HG02840 (cell line): ENCODE measurements at regions not wholly inside any gene's neighbourhood (a gene's known extent, or its start where the extent isn't known, plus 50 kb on each side); places are given as distances from the start of the nearest gene placed in this dataset.

Source experiments
- ATAC-seq: cut with Tn5 transposase; IDR thresholded peaks from one replicate; pipeline ENCODE4 v1.9.1; 2021; ENCODE audit warnings: mild to moderate bottlenecking, moderate library complexity, moderate number of reproducible peaks; ENCODE audit not compliant: unreplicated experiment, low FRiP score

DNA sequence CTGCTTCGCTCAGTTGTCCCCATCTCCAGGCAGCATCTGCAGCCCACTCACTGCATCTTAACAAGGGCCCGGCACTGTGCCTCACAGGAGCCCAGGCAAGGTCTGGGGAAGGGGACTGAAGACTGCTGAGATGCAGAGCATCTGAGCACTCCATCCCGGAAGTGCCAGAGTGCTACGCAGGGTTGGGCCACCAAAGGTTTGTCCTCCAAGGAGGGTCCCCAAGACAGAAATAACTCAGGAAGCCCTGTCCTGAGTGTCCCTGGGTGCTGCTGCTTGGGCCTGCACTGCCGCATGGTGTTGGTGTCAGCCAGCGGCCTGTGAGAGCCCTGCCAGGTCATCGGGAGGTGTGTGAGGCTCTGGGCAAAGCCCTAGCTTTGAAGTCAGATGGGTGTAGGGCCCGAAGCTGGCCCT is 288.2 kb upstream of the ZMIZ1 start:
- no peak for ATAC-seq

DNA sequence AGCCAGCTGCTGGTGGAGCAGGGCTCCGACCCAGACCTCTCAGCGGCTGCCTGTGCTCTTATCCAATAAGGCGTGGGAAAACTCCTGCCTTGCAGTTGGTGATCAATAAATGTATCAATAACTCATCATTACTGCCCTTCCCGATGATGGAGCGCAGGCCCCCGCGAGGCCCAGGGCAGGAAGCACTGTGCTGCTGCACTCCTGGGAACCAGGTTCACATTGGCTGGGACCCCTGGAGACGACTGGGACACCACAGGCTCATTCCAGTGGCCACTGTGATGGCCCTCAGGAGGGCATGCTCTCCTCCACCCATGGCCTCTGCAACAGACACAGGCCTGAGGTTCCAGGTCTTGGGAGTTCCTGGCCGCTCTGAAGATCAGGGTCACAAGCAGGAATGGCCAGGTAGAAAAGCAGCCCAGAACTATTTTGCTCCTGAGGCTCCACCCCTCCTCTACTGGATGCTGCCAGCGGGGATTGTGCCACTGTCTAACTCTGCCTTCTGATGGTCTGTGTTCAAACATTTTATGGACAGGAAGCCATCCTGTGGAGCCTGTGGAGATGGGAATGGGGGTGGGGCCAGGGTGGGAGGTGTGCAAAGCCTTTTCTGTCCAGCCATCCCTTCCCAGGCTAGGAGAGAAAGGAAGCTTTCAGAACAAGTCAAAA is 287.4 kb upstream of the ZMIZ1 start:
- ATAC-seq = no peak

DNA sequence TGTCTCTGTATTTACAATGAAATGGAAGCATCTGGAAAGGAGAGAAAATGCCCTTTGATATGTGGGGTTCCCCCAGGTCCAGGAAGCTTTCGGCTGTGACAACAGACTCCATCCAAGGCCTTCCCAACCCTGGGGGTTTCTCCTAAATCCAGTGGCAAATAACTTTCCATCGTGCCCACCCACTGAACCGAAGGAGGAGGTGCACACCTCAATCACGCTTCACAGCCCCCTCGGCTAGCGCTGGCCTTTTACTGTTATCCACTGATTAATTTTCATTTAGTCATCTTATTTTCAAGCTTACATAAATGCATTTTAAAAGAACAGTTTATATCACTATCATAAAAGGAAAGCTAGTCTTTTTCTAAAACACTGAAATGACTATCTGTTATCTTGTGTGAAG is 286.8 kb upstream of the ZMIZ1 start:
- no peak for ATAC-seq

DNA sequence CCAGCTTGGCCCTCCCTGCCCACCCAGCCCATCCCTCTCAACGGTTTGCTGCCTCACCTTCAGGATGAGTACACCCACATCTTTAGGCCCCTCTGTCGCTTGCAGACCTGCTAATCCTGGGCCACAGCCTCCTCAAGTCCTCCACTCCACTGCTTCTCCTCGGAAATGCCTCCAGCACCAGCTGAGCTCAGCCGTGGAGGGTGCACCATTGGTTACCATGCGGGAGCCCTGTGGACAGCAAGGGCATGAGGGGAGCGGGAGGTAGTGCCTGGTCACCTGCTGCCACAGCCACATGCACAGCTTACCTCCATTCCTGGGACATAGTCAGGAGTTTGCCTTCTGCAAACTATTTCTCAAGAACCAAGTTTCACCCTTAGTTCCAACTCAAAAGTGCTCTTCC is 286.3 kb upstream of the ZMIZ1 start:
- ATAC-seq = no peak

DNA sequence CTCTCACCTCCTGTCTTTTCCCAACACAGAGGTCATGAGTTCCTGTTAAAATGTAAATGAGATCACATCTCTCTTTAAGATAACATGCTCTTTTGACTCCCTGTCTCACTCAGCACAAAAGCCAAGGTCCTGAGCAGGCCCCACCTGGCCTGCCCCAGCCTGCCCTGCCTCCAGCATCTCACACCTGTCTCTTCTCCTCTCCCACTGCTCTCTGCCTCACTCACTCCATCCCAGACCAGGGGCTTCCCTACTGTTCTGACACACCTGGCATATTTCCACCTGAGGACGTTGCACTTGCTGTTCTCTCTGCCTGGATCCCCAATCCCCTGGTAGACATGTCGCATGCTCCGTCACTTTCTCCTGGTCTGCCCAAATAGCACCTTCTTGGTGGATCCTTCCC is 285.0 kb upstream of the ZMIZ1 start:
- ATAC-seq = no peak

DNA sequence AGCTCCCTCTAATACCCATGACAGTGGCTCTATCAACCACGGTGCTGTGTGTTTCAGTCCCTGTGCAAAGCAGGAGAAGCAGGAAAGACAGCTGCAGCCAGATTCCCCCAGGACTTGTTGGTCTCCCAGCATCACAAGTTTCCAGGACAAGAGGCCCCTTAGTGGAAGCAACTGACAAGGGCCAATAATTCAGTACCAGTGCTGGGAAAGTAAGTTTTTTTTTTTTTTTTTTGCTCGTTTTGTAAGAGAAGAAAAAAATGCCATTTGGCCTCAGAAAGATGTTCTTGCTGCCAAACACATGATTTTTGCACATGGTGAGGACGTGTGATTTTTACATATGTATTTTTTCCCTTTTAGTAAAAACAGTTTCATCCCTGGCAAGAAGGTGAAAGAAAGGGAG is 284.2 kb upstream of the ZMIZ1 start:
- ATAC-seq = no peak

DNA sequence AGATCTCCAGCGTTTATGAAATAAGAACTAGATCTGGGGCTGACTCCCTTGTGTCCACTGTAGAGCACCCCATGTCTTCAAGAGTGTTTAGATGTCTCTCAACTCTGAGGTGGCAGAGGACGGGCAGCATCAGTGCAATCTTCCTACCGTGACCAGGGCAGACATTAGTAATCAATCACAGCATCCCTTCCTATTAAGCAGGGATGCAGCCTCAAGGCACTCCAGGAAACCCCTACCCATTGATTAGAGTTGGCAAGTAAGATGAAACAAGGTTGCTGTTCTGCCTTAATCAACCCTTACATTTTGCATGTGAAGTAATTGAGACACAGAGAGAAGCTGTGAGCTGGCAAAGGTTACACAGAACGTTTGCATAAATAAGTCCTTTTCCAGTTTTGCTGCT is 283.7 kb upstream of the ZMIZ1 start:
- ATAC-seq = no peak

DNA sequence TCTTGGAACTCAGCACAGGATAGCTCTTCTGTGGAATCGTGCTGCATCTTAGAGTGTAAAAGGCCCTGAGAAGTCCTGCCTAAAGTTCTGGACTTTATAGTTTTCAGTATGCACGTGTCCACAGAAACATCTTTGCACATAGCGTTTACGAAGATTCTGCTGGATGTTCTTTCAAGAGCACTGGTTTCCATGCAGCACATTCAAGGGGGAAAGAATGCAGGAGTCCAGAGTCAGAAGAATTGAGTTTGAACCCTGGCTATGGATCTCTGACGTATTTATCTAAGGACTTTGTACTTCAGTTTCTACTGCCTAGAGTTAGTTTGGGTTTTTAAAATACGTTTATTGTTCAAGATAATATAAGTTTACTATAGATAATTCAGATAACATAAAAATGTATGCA is 282.8 kb upstream of the ZMIZ1 start:
- no peak for ATAC-seq

DNA sequence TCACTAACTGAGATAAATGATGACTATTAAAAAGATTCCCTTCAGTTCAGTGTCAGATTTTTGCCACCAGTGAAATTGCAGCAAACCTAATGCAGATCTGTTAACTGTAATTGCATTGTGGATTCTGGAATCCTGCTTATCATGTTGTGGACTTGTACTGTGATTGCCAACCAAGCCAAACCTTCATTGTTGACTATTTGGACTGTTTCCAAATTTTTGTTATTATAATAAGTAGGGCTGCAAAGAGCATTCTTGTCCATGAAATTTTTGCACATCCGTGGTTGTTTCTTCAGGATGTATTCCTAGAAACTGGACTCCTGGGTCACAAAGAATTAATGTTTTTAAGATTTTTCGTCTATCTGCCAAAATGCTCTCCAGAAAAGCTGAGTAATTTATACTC is 281.6 kb upstream of the ZMIZ1 start:
- no peak for ATAC-seq

DNA sequence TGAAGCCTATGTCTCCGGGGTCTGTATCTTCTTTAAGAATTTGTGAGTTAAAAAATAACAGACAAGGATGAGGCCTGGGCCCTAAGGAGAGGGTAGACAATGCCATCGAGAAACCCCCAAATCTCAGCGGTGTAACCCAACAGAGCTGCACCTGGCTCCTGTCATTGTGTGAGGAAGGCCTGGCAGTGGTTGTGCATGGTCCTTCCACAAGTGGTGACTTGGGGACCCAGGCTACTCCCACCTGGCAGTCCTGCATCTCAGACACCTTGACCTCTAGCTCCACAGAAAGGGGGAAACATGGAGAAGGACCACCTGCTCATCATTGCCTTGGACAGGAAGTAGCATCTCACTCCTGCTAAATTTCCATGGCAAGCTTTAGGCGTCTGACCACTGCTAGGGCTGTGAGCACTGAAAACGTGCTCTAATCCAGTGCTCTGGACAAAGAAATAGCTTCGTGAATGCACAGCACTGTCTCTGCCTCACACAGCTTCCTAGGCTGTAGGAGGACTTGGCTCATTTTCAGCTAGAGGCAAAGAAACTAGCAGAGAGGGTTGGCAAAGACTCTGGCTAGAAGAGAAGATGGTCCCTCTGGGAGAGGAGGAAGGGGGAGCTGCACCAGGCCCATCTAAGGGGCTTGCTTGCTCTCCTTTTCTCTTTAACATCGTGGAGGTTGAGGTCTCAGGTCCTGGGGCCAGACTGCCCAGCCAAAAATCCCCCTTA is 273.9 kb upstream of the ZMIZ1 start:
- no peak for ATAC-seq

DNA sequence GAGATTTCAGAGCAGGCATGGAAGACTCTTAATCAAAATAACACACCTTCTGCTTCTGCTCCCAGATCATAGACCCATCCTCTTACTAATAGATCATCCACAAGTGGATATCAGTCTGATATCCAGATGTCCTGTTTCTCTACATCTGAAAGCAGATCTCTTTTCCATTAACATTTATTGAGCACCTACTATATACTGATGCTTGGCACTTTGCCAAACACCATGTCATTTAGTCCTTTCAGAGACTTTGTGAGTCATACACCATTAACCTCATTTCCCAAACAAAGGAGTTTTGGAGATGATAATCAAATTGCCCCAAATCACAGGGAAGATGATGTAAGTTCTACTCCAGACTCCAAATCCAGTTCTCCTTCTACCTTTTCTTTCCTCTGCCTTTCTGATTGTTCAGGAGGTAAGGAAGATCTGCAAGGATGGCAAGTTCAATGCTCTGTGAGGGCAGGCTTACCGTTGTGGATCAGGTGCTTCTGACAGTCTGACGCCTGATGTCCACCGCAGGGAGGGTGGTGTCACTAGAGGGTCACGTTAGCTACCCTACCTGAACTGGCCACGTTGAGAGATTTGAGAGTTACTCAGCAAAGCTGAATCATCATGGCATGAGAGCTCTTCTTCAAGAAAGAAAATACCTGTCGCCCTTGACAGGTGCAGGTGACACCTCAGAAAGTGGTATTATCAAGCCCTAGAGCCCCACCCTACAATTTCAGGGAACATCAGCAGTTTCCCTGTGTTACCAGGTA is 269.6 kb upstream of the ZMIZ1 start:
- no peak for ATAC-seq

DNA sequence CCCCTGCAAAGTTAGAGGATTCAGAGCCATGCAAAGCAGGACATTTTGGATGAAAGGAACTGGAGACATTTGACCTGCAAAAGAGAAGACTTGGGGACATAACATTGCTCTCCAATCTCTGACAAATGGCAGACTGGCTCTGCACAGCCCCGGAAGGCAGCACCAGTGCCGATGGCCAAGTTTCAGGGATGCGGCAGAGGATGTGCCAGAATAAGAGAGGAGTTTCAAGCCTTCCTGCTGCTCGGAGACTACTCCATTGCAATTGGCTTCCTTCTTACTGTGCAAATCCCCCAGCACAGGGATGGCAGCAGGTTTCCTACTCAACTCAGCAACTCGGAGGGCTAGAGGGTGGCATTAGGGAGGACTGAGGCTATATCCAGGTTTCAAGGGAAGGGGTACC is 268.8 kb upstream of the ZMIZ1 start:
- no peak for ATAC-seq

DNA sequence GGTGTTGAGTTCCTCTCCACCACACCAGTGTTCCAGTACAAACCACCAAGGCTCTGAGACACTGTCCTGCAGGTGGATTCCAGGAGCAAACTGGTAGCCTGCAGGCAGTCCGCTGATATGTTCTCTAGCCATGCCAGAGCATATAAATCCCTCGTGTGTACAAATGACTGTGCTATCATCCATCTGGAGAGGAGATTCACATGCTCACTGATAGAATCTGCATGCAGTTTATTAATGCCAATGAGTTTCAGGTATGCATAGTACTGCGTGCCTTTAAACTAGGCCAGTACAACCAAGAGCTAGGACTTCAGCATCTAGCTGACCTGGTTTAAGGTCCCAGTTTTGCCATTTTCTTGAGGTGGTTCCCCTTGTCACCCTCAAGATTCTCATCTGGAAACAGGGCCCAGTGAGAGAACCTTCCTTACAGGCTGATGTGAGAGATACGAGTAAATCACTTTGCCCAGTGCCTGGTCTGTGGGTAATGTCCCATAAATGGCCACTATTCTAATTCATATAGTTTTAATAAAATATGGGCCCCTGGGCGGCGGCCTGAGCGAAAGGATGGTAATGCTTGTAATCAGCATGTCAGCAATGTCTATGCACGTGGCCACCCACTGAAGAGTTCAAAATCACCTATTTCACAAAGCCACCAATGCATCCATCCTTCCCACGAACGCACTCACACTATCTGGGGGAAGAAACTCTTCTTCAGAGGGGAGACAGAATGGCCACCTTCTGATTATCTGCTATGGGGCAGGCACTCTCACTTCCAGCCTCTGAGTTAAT is 268.0 kb upstream of the ZMIZ1 start:
- ATAC-seq = no peak

DNA sequence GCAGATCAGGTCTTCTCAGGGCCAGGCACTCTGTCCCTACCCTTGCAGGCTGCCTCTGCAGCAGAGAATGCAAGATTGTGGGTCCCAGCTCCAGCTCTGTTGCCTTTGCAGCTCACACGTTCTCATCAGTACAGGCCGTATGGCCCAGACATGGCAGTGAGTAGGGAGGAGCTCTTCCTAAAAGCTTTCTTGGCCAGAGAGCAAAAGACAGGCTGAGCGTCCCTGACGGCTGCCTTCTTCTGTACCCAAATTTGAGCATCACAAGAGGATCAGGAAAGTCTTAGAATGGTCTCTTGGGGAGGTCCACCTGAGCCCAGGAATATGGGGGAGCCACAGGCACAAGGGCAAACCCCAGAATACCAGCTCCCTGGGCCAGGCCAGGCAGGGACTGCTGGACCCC is 266.3 kb upstream of the ZMIZ1 start:
- no peak for ATAC-seq

DNA sequence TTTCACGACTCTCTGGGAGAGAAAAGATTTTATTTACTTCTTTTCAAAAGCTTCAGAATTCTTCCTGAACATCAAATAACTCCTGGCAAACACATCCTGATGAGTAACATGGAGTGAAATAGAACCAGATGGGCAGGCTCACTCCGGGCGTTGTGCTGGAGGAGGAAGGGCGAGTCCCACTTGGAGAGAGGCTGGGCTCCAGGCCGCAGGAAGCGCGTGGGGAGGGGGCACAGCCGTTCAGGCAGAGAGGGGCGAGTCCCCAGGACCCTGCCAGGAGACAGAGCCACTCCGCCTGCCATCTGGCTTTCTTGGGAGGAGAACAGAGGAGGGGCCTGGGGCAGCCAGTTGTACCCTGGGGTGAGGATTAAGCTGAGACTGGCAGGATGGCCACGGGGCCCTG is 265.9 kb upstream of the ZMIZ1 start:
- ATAC-seq = no peak

DNA sequence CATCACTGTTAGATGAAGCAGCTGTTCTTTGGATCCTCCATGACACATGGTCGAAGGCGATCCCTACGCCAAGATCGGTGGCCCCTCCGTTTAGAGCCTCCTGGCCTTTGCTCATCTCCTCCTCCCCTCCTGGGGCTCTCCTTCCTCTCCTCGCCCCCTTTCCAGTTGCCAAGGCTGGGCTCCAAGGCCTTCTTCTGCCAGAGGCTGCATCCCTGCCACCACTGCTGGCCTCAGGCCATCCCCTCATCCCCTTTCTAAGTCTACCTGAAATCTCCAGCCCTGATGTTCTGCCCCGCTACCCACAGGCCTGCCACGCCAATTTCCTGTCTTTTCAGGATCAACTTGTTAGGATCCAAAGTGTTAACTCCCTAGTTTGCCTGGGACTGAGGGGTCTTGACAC is 265.1 kb upstream of the ZMIZ1 start:
- no peak for ATAC-seq

DNA sequence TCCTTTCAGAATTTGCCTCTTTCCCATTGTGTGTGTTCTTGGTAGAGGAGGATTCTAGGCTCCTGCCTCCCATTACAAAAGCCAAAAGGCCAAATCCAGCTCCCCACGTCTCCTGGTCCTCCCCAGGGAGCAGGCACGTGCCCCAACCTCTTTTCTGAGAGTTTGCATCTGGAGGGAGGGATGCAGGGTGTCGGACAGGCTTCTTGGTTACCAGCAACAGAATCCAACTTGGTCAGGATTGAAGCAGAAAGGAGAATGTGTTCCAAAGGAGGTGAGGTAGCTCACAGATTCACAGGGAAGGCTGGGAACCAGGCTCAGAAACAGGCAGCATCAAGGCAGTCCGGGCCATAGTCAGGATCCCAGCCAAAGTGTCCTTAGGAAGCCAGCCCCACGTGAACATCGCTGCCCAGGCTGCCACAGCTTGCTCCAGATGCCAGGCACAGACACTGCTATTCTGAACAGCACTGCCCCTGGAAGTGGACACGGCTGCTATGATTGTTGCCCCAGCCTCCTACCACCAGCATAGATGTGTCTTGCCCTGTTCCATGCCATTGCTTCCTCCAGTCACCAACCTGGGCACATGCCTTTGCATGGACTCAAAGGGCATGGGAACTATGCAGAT is 264.2 kb upstream of the ZMIZ1 start:
- no peak for ATAC-seq

DNA sequence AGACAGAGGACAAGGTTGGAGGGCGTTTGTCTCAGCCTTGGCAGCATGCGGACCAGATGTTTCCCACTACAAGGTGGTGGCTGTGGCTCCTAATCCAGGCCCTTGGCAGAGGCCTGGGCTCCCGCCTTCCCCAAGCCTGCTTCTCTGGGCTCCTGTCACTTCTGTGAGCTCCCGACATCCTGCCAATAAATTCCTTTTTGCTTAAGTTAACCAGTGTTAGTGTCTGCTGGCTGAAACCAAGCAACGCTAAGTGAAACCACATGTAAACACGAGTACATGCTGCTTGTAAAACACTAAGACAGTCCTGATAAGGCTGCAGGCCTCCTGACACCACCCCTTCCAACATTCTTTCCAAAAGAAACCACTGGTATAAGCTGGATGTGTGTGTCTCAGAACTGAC is 263.6 kb upstream of the ZMIZ1 start:
- no peak for ATAC-seq

DNA sequence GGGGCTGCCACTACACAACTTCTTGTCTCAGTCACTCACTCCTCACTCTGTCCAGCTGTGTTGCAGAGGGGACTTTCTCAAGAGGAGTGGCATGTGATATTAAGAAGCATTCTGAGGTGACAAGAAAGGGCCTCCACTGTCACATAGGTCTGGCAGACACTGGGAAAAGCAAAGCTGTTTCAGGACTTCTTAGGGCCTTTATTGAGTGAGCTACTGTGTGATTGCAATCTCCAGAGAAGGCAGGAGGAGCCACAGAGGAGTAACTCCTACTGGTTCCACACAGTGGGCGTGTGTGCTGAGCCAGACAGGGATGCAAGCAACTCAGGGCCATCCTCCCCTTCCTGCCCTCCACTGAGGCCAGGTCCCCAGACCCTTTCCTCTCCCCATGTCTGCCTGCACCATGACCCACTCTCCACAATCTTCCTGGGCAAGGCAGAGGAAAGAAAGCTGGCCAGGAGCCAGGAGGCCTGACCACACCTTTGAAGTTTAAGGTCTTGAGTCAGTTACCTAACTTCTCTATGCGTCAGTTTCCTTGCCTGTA is 262.0 kb upstream of the ZMIZ1 start:
- no peak for ATAC-seq

DNA sequence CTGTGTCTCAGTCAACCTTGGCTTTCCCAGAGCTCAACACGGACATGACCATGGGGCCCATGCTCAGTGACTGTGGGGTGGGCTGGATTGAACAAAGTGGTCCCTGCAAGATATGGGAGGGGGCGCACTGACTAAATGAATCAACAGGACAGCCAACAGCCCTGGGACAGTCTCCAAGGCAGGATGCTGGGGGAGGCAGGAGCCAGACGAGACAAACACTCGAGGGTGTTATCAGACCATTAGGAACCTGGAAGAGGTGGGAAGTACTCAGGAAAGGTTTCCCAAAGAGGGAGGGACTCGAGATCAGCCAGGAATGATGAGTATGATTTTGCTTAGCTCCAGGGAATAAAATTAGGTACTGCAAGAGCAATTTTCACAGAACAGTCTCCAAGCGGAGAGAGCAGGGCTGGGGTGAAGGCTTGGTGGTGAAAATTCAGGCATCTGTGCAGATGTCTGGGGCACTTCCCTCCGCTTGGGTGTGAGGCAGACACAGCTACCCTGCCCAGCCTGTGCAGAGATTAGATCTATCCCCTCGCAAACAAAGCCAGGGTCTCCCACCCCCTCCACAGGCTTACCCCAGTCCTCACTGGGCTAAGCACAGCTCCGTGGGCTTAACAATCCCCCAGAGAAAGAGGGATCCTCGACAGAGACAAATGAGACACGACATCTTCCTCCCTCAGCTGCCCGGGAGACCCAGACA is 261.1 kb upstream of the ZMIZ1 start:
- ATAC-seq = no peak
